ENCODE measurements at regions not wholly inside any gene's neighbourhood (a gene's known extent, or its start where the extent isn't known, plus 50 kb on each side); places are given as distances from the start of the nearest gene placed in this dataset.

GRCh38 chr5:108556441-108557145, 174.7 kb upstream of the FBXL17 start:
- Histone ChIP-seq H3K9ac (ENCODE audit: extremely low read depth, low read length, poor library complexity, severe bottlenecking) (no peak overlapping the region), H3K4me3 (ENCODE audit: low read length) (no peak overlapping the region), H3K27ac (ENCODE audit: low read depth, low read length) (no peak overlapping the region), H3K4me1 (ENCODE audit: control insufficient read depth, insufficient read depth, low read length) (no peaks in the 10 kb centered on the region), H3K27me3 (ENCODE audit: control insufficient read depth, insufficient read depth, low read length, poor library complexity, severe bottlenecking) (no peaks in the 10 kb centered on the region), H3K36me3 (ENCODE audit: control insufficient read depth, insufficient read depth, low read length) (no peaks in the 10 kb centered on the region), H3K9me3 (ENCODE audit: control insufficient read depth, low read length) (no peaks in the 10 kb centered on the region)
- Mint-ChIP-seq H3K4me1 (peaks cover 12% of the 10 kb centered on the region), H3K27ac (no peak overlapping the region), H3K9me3 (peaks cover 18% of the 10 kb centered on the region), H3K36me3 (ENCODE audit: low read depth) (no peaks in the 10 kb centered on the region), H3K4me3 (no peak overlapping the region), H3K27me3 (ENCODE audit: insufficient read depth) (no peaks in the 10 kb centered on the region)
- WGBS, 2 experiments (ENCODE audit: insufficient coverage in 1 of 2, insufficient read length in 1 of 2): 87 to 88% methylated on average over 4 to 5 of the region's 5 CpGs
- TF ChIP-seq, protein P1, sequence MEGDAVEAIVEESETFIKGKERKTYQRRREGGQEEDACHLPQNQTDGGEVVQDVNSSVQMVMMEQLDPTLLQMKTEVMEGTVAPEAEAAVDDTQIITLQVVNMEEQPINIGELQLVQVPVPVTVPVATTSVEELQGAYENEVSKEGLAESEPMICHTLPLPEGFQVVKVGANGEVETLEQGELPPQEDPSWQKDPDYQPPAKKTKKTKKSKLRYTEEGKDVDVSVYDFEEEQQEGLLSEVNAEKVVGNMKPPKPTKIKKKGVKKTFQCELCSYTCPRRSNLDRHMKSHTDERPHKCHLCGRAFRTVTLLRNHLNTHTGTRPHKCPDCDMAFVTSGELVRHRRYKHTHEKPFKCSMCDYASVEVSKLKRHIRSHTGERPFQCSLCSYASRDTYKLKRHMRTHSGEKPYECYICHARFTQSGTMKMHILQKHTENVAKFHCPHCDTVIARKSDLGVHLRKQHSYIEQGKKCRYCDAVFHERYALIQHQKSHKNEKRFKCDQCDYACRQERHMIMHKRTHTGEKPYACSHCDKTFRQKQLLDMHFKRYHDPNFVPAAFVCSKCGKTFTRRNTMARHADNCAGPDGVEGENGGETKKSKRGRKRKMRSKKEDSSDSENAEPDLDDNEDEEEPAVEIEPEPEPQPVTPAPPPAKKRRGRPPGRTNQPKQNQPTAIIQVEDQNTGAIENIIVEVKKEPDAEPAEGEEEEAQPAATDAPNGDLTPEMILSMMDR (conservative IDR thresholded peaks at IDR 0.05): no peak
- DNase-seq: no peak

DNA sequence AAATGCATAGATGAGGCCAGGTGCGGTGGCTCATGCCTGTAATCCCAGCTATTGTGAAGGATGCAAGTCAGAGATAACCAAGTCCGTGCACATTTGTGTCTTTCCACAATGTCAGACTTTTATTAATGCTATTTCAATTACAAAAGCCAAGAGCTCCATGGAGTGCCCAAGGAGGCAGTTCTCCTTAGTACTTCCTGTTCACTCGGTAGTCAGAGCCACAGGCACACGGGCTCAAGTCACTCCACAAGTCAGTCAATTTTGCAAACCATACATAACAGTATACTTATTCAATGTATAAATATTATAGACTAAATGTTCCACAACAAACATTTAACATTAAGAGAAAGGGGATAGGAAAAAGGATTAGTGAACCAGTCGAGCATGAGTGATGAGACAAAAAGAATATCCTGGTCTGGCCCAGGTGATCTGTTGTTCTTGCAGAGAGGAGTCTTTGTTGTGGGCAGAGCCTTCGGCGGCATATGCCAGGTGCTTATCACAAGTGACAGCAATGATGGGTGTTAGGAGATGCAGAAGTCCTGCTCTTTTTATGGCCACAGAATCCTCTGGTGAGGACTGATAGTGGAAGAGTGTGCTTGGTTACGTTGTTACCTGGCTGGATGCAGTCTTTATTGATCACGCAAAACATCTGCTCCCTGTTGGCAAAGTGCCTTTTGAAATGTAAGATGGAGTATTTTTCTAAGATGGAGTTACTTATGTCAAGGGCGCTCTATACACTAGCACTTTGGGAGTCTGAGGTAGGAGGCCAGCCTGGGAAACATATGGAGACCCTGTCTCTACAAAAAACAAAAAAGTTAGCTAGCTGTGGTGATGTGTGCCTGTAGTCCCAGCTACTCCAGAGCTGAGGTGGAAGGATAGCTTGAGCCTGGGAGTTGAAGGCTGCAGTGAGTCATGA, 167.0 kb upstream of the FBXL17 start:
- Histone ChIP-seq H3K27ac (ENCODE audit: low read depth, low read length) (no peak overlapping the region), H3K9ac (ENCODE audit: extremely low read depth, low read length, poor library complexity, severe bottlenecking) (no peak overlapping the region), H3K4me1 (ENCODE audit: control insufficient read depth, insufficient read depth, low read length) (no peaks in the 10 kb centered on the region), H3K9me3 (ENCODE audit: control insufficient read depth, low read length) (no peaks in the 10 kb centered on the region), H3K4me3 (ENCODE audit: low read length) (no peak overlapping the region), H3K36me3 (ENCODE audit: control insufficient read depth, insufficient read depth, low read length) (no peaks in the 10 kb centered on the region), H3K27me3 (ENCODE audit: control insufficient read depth, insufficient read depth, low read length, poor library complexity, severe bottlenecking) (no peaks in the 10 kb centered on the region)
- TF ChIP-seq, protein P1 (conservative IDR thresholded peaks at IDR 0.05): no peak
- H3K4me3 Mint-ChIP-seq: no peak overlapping the region
- H3K27me3 Mint-ChIP-seq (ENCODE audit: insufficient read depth): no peaks in the 10 kb centered on the region
- H3K4me1 Mint-ChIP-seq: peaks cover 3% of the 10 kb centered on the region
- H3K36me3 Mint-ChIP-seq (ENCODE audit: low read depth): no peaks in the 10 kb centered on the region
- no peaks in the 10 kb centered on the region for H3K9me3 Mint-ChIP-seq
- 86 to 91% methylated on average over 4 to 10 of the region's 10 CpGs for WGBS, 2 experiments (ENCODE audit: insufficient coverage in 1 of 2, insufficient read length in 1 of 2)
- H3K27ac Mint-ChIP-seq: no peak overlapping the region
- DNase-seq: no peak

GRCh38 chr5:108546939-108547338, 165.0 kb upstream of the FBXL17 start:
- H3K4me1 Mint-ChIP-seq: peaks cover 3% of the 10 kb centered on the region
- no peaks in the 10 kb centered on the region for H3K27me3 Mint-ChIP-seq (ENCODE audit: insufficient read depth)
- H3K9ac ChIP-seq (ENCODE audit: extremely low read depth, low read length, poor library complexity, severe bottlenecking): no peak overlapping the region
- H3K27me3 ChIP-seq (ENCODE audit: control insufficient read depth, insufficient read depth, low read length, poor library complexity, severe bottlenecking): no peaks in the 10 kb centered on the region
- no peaks in the 10 kb centered on the region for H3K9me3 Mint-ChIP-seq
- whole genome bisulfite sequencing, 2 experiments (ENCODE audit: insufficient coverage in 1 of 2, insufficient read length in 1 of 2): 84 to 92% methylated on average over 6 of the region's 6 CpGs
- H3K4me3 ChIP-seq (ENCODE audit: low read length): no peak overlapping the region
- H3K4me1 ChIP-seq (ENCODE audit: control insufficient read depth, insufficient read depth, low read length): no peaks in the 10 kb centered on the region
- H3K4me3 Mint-ChIP-seq: no peak overlapping the region
- DNase-seq: no peak
- no peaks in the 10 kb centered on the region for H3K36me3 ChIP-seq (ENCODE audit: control insufficient read depth, insufficient read depth, low read length)
- no peaks in the 10 kb centered on the region for H3K9me3 ChIP-seq (ENCODE audit: control insufficient read depth, low read length)
- TF ChIP-seq, protein P1 (conservative IDR thresholded peaks at IDR 0.05): no peak
- H3K27ac ChIP-seq (ENCODE audit: low read depth, low read length): no peak overlapping the region
- H3K36me3 Mint-ChIP-seq (ENCODE audit: low read depth): no peaks in the 10 kb centered on the region
- no peak overlapping the region for H3K27ac Mint-ChIP-seq
